GM23338 (cell line): ENCODE measurements at regions not wholly inside any gene's neighbourhood (a gene's known extent, or its start where the extent isn't known, plus 50 kb on each side); places are given as distances from the start of the nearest gene placed in this dataset.

Source experiments
- EZH2 ChIP-seq: fragments of 200-600 bp; sonication (generic); IDR thresholded peaks from one replicate; pipeline ENCODE4 v1.8.0; 2017; ENCODE audit warnings: antibody characterized with exemption, mild to moderate bottlenecking, low read depth; ENCODE audit not compliant: unreplicated experiment
- JUNB ChIP-seq: IDR thresholded peaks from one replicate; pipeline ENCODE4 v1.6.1; 2016; ENCODE audit warnings: antibody characterized with exemption; ENCODE audit not compliant: unreplicated experiment
- NANOG ChIP-seq: IDR thresholded peaks from 2 replicates; pipeline ENCODE4 v1.6.1; 2016; ENCODE audit warnings: antibody characterized with exemption, borderline replicate concordance
- ZNF114 ChIP-seq: fragments of 250-450 bp; sonication (Bioruptor Pico); IDR thresholded peaks from 2 replicates; pipeline ENCODE4 v1.5.0; 2020; ENCODE audit warnings: mild to moderate bottlenecking, moderate library complexity
- ZNF331 ChIP-seq: fragments of 250-450 bp; sonication (Bioruptor Pico); IDR thresholded peaks from 2 replicates; pipeline ENCODE4 v1.5.0; 2020; ENCODE audit warnings: low read depth, mild to moderate bottlenecking, moderate library complexity
- TF ChIP-seq, protein P1 (sequence below): fragments of 250-450 bp; sonication (Bioruptor Pico); IDR thresholded peaks from 2 replicates; pipeline ENCODE4 v1.5.0; 2020; ENCODE audit warnings: mild to moderate bottlenecking, moderate library complexity
- TF ChIP-seq, protein P2 (sequence below): IDR thresholded peaks from one replicate; pipeline ENCODE4 v1.6.1; 2018; ENCODE audit warnings: antibody characterized with exemption; ENCODE audit not compliant: unreplicated experiment
- TF ChIP-seq, protein P3 (sequence below): IDR thresholded peaks from 2 replicates; pipeline ENCODE4 v1.6.1; 2016; ENCODE audit warnings: antibody characterized with exemption

DNA sequence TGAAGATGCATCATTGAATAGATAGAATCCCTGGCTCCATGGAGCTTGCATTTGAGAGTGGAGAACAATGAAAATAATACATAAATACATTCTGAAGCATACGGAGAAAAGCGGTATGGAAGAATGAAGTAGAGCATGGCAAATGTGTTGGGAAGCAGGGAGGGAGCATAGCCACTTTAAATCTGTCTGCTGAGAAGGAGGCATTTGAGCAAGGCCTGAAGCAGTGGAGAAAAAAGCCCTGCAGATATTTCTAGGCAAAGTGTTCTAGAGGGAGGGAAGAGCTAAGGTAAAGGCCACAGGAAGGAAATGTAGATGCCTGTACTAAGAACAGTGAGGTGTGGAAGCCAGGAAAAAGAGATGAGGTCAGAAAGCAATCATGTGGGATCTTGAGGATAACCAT, 484.8 kb downstream of the CNTN3 start (continued):
- TF ChIP-seq, protein P1, sequence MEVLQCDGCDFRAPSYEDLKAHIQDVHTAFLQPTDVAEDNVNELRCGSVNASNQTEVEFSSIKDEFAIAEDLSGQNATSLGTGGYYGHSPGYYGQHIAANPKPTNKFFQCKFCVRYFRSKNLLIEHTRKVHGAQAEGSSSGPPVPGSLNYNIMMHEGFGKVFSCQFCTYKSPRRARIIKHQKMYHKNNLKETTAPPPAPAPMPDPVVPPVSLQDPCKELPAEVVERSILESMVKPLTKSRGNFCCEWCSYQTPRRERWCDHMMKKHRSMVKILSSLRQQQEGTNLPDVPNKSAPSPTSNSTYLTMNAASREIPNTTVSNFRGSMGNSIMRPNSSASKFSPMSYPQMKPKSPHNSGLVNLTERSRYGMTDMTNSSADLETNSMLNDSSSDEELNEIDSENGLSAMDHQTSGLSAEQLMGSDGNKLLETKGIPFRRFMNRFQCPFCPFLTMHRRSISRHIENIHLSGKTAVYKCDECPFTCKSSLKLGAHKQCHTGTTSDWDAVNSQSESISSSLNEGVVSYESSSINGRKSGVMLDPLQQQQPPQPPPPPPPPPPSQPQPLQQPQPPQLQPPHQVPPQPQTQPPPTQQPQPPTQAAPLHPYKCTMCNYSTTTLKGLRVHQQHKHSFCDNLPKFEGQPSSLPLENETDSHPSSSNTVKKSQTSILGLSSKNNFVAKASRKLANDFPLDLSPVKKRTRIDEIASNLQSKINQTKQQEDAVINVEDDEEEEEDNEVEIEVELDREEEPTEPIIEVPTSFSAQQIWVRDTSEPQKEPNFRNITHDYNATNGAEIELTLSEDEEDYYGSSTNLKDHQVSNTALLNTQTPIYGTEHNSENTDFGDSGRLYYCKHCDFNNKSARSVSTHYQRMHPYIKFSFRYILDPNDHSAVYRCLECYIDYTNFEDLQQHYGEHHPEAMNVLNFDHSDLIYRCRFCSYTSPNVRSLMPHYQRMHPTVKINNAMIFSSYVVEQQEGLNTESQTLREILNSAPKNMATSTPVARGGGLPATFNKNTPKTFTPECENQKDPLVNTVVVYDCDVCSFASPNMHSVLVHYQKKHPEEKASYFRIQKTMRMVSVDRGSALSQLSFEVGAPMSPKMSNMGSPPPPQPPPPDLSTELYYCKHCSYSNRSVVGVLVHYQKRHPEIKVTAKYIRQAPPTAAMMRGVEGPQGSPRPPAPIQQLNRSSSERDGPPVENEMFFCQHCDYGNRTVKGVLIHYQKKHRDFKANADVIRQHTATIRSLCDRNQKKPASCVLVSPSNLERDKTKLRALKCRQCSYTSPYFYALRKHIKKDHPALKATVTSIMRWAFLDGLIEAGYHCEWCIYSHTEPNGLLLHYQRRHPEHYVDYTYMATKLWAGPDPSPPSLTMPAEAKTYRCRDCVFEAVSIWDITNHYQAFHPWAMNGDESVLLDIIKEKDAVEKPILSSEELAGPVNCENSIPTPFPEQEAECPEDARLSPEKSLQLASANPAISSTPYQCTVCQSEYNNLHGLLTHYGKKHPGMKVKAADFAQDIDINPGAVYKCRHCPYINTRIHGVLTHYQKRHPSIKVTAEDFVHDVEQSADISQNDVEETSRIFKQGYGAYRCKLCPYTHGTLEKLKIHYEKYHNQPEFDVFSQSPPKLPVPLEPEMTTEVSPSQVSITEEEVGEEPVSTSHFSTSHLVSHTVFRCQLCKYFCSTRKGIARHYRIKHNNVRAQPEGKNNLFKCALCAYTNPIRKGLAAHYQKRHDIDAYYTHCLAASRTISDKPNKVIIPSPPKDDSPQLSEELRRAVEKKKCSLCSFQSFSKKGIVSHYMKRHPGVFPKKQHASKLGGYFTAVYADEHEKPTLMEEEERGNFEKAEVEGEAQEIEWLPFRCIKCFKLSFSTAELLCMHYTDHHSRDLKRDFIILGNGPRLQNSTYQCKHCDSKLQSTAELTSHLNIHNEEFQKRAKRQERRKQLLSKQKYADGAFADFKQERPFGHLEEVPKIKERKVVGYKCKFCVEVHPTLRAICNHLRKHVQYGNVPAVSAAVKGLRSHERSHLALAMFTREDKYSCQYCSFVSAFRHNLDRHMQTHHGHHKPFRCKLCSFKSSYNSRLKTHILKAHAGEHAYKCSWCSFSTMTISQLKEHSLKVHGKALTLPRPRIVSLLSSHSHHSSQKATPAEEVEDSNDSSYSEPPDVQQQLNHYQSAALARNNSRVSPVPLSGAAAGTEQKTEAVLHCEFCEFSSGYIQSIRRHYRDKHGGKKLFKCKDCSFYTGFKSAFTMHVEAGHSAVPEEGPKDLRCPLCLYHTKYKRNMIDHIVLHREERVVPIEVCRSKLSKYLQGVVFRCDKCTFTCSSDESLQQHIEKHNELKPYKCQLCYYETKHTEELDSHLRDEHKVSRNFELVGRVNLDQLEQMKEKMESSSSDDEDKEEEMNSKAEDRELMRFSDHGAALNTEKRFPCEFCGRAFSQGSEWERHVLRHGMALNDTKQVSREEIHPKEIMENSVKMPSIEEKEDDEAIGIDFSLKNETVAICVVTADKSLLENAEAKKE (CRISPR knock-in tag): no peak
- TF ChIP-seq NANOG (no peak), ZNF331 (CRISPR knock-in tag) (no peak), JUNB (no peak), EZH2 (no peak), ZNF114 (CRISPR knock-in tag) (no peak)
- TF ChIP-seq, protein P2, sequence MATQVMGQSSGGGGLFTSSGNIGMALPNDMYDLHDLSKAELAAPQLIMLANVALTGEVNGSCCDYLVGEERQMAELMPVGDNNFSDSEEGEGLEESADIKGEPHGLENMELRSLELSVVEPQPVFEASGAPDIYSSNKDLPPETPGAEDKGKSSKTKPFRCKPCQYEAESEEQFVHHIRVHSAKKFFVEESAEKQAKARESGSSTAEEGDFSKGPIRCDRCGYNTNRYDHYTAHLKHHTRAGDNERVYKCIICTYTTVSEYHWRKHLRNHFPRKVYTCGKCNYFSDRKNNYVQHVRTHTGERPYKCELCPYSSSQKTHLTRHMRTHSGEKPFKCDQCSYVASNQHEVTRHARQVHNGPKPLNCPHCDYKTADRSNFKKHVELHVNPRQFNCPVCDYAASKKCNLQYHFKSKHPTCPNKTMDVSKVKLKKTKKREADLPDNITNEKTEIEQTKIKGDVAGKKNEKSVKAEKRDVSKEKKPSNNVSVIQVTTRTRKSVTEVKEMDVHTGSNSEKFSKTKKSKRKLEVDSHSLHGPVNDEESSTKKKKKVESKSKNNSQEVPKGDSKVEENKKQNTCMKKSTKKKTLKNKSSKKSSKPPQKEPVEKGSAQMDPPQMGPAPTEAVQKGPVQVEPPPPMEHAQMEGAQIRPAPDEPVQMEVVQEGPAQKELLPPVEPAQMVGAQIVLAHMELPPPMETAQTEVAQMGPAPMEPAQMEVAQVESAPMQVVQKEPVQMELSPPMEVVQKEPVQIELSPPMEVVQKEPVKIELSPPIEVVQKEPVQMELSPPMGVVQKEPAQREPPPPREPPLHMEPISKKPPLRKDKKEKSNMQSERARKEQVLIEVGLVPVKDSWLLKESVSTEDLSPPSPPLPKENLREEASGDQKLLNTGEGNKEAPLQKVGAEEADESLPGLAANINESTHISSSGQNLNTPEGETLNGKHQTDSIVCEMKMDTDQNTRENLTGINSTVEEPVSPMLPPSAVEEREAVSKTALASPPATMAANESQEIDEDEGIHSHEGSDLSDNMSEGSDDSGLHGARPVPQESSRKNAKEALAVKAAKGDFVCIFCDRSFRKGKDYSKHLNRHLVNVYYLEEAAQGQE: no peak
- TF ChIP-seq, protein P3, sequence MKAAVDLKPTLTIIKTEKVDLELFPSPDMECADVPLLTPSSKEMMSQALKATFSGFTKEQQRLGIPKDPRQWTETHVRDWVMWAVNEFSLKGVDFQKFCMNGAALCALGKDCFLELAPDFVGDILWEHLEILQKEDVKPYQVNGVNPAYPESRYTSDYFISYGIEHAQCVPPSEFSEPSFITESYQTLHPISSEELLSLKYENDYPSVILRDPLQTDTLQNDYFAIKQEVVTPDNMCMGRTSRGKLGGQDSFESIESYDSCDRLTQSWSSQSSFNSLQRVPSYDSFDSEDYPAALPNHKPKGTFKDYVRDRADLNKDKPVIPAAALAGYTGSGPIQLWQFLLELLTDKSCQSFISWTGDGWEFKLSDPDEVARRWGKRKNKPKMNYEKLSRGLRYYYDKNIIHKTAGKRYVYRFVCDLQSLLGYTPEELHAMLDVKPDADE: no peak
